CD4-positive, alpha-beta T cell (primary cell): ENCODE measurements at regions not wholly inside any gene's neighbourhood (a gene's known extent, or its start where the extent isn't known, plus 50 kb on each side); places are given as distances from the start of the nearest gene placed in this dataset.

Experiments
- ATAC-seq: fragments of 200-7000 bp; cut with Tn5 transposase; one replicate; pipeline ENCODE4 v1.10.0; 2022; ENCODE audit warnings: mild to moderate bottlenecking; ENCODE audit not compliant: poor library complexity
- CTCF ChIA-PET: fragments of 350-600 bp; sonication (Branson Sonifier 250); formaldehyde crosslinking; loops from one replicate; lab custom pipeline; 2021; ENCODE audit warnings: antibody characterized with exemption, inconsistent platforms; lab: Charles Lee
- POLR2A ChIA-PET: fragments of 350-600 bp; sonication (Branson Sonifier 250); formaldehyde crosslinking; loops from one replicate; lab custom pipeline; 2021; ENCODE audit warnings: antibody characterized with exemption, inconsistent platforms; lab: Charles Lee
- DNase-seq, 14 experiments: peaks; one replicate each; pipeline ENCODE4 v3.0.0-alpha.2; 2013 to 2020; ENCODE audit warnings: mixed read lengths in 2 of 14
- H3K27ac ChIP-seq, 2 donors: one replicate each; pipeline versions ENCODE4 v1.5.1 to v1.7.0; 2013; ENCODE audit warnings: low read length in 2 of 2, low read depth in 1 of 2, mild to moderate bottlenecking in 1 of 2
- H3K27me3 ChIP-seq, 2 experiments: 1 replicate in 1 of 2; 2 replicates in 1 of 2; pipeline versions ENCODE4 v1.6.1 to v1.7.0; 2013; ENCODE audit warnings: low read length in 2 of 2, control low read depth in 1 of 2, mild to moderate bottlenecking in 1 of 2, moderate library complexity in 1 of 2; ENCODE audit not compliant: insufficient read depth in 2 of 2, control insufficient read depth in 1 of 2
- H3K36me3 ChIP-seq: one replicate; pipeline ENCODE4 v1.6.1; 2013; ENCODE audit warnings: low read length, control low read depth; ENCODE audit not compliant: insufficient read depth
- H3K4me1 ChIP-seq: one replicate; pipeline ENCODE4 v1.6.1; 2013; ENCODE audit warnings: low read length, control low read depth; ENCODE audit not compliant: insufficient read depth
- H3K4me3 ChIP-seq: one replicate; pipeline ENCODE4 v1.5.1; 2013; ENCODE audit warnings: mild to moderate bottlenecking, low read length, moderate library complexity
- H3K9me3 ChIP-seq, 2 experiments: 1 replicate in 1 of 2; 2 replicates in 1 of 2; pipeline versions ENCODE4 v1.6.1 to v1.7.0; 2013; ENCODE audit warnings: low read length in 2 of 2, mild to moderate bottlenecking in 2 of 2, control low read depth in 1 of 2, moderate library complexity in 1 of 2; ENCODE audit not compliant: control insufficient read depth in 1 of 2, insufficient read depth in 1 of 2
- H3K27ac Mint-ChIP-seq: one replicate; pipeline ENCODE4 v1.8.0; 2020; ENCODE audit warnings: mixed read lengths
- H3K27me3 Mint-ChIP-seq: one replicate; pipeline ENCODE4 v1.8.0; 2021; ENCODE audit warnings: mixed read lengths
- H3K36me3 Mint-ChIP-seq: one replicate; pipeline ENCODE4 v1.8.0; 2021; ENCODE audit warnings: low read depth, mixed read lengths
- H3K4me1 Mint-ChIP-seq: one replicate; pipeline ENCODE4 v1.8.0; 2021; ENCODE audit warnings: low read depth, mixed read lengths
- H3K4me3 Mint-ChIP-seq: one replicate; pipeline ENCODE4 v1.8.0; 2020; ENCODE audit warnings: mild to moderate bottlenecking, mixed read lengths
- H3K9me3 Mint-ChIP-seq: one replicate; pipeline ENCODE4 v1.8.0; 2020; ENCODE audit warnings: mixed read lengths
- CTCF ChIP-seq: fragments of 200-600 bp; IDR thresholded peaks from one replicate; pipeline ENCODE4 v1.8.0; 2022; ENCODE audit warnings: antibody characterized with exemption, mild to moderate bottlenecking
- intact Hi-C, 2 experiments: fragments of 100-400 bp; cut with DNase I in 1 of 2; cut with micrococcal nuclease in 1 of 2; formaldehyde crosslinking; loops; one replicate each; pipeline versions ENCODE4 v1.15.1 to v1.9.0; 2023 to 2025; cut with DNase I, micrococcal nuclease

- H3K4me3 ChIP-seq = no peak overlapping the region
- TF ChIP-seq CTCF = no peak
- ChIA-PET POLR2A (interaction anchor here (1.7 kb wide), 1 partner anchor 25 kb away, joined by 4 read pairs; no protein-coding TSS in a partner anchor), CTCF (interaction anchor here (0.8 kb wide), 1 partner anchor 84 kb away, joined by 3 read pairs; no protein-coding TSS in a partner anchor)
- Mint-ChIP-seq H3K36me3 (no peaks in the 10 kb centered on the region), H3K27me3 (no peaks in the 10 kb centered on the region), H3K27ac (no peak overlapping the region), H3K4me1 (no peaks in the 10 kb centered on the region), H3K9me3 (no peaks in the 10 kb centered on the region), H3K4me3 (no peak overlapping the region)
- peaks cover 0 to 10% of the 10 kb centered on the region in 2 experiments for H3K9me3 ChIP-seq
- ATAC-seq (no peak), DNase-seq (no peak)
- no peaks in the 10 kb centered on the region for H3K36me3 ChIP-seq
- H3K4me1 ChIP-seq = peaks cover 6% of the 10 kb centered on the region
- no peaks in the 10 kb centered on the region for H3K27me3 ChIP-seq
- intact Hi-C loops = no loop called here
- no peak overlapping the region for H3K27ac ChIP-seq
Measured at GRCh38 chr14:65872536-65872935, 460.0 kb downstream of the FUT8 start.

GRCh38 chr14:65877166-65877565 lies 464.6 kb downstream of the FUT8 start:
- Histone ChIP-seq H3K9me3 (peaks cover 0 to 10% of the 10 kb centered on the region in 2 experiments), H3K4me1 (peaks cover 17% of the 10 kb centered on the region), H3K4me3 (no peak overlapping the region), H3K27ac (peak overlapping the region in 1 of 2 donors; percentile 13), H3K36me3 (no peaks in the 10 kb centered on the region), H3K27me3 (no peaks in the 10 kb centered on the region)
- Mint-ChIP-seq H3K36me3 (no peaks in the 10 kb centered on the region), H3K9me3 (peaks cover 3% of the 10 kb centered on the region), H3K27ac (no peak overlapping the region), H3K4me3 (no peak overlapping the region), H3K27me3 (no peaks in the 10 kb centered on the region), H3K4me1 (peaks cover 25% of the 10 kb centered on the region)
- ATAC-seq (no peak), DNase-seq (no peak)
- POLR2A ChIA-PET = interaction anchor here (0.7 to 4.5 kb wide), 7 partner anchors 10 to 349 kb away, joined by 4 to 24 read pairs (median 11); no protein-coding TSS in a partner anchor
- CTCF ChIA-PET = interaction anchor here (1.4 kb wide), 1 partner anchor 52 kb away, joined by 5 read pairs; no protein-coding TSS in a partner anchor
- TF ChIP-seq CTCF = no peak
- intact Hi-C loops = no loop called here

- peak overlapping the region in 1 of 2 donors; percentile 13 for H3K27ac ChIP-seq
- no peak overlapping the region for H3K4me3 ChIP-seq
- Mint-ChIP-seq H3K4me3 (peak overlapping the region; percentile 22), H3K36me3 (no peaks in the 10 kb centered on the region), H3K9me3 (peaks cover 3% of the 10 kb centered on the region), H3K27me3 (no peaks in the 10 kb centered on the region), H3K4me1 (peaks cover 26% of the 10 kb centered on the region), H3K27ac (no peak overlapping the region)
- H3K4me1 ChIP-seq = peaks cover 17% of the 10 kb centered on the region
- no peak for TF ChIP-seq CTCF
- H3K9me3 ChIP-seq = peaks cover 0 to 10% of the 10 kb centered on the region in 2 experiments
- no peaks in the 10 kb centered on the region for H3K36me3 ChIP-seq
- H3K27me3 ChIP-seq = no peaks in the 10 kb centered on the region
- ChIA-PET POLR2A (interaction anchor here (0.7 to 4.5 kb wide), 7 partner anchors 10 to 350 kb away, joined by 4 to 24 read pairs (median 11); no protein-coding TSS in a partner anchor), CTCF (interaction anchor here (1.2 to 1.4 kb wide), 2 partner anchors 53 to 83 kb away, joined by 4 to 5 read pairs; no protein-coding TSS in a partner anchor)
- intact Hi-C loops = no loop called here
- peak; percentile 68 for ATAC-seq
- DNase-seq = peak in 2 of 14 experiments; percentile 16 to 41
Measured at GRCh38 chr14:65877624-65878023, 465.1 kb downstream of the FUT8 start.
